ENCODE measurements at regions not wholly inside any gene's neighbourhood (a gene's known extent, or its start where the extent isn't known, plus 50 kb on each side); places are given as distances from the start of the nearest gene placed in this dataset.

DNA sequence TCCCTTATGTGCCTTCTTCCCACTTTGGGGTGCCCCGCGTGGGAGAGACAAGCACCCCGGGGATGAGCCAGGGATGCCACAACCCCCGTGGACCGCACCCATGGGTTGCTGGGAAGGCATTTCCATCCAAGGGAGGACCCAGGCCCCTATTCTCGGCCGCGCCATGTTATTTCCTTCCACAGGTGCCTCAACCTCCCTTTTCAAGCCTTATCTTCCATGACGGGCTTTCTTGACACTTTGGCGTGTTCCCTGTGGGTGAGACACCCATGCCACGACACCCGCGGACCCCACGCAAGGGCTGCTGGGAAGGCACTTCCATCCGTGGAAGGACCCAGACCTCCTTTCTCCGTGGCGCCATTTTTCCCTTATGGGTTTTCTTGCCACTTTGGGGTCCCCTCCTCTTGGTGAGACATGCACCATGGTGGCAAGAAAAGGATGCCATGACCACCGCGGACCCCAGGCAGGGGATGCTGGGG, 269.2 kb downstream of the ALG10 start:
- TF ChIP-seq POLR2AphosphoS5 (IDR thresholded peaks at IDR 0.05; ENCODE audit: insufficient read depth in 1 of 2, low read depth in 1 of 2) = no peak
- TF ChIP-seq, protein P1, sequence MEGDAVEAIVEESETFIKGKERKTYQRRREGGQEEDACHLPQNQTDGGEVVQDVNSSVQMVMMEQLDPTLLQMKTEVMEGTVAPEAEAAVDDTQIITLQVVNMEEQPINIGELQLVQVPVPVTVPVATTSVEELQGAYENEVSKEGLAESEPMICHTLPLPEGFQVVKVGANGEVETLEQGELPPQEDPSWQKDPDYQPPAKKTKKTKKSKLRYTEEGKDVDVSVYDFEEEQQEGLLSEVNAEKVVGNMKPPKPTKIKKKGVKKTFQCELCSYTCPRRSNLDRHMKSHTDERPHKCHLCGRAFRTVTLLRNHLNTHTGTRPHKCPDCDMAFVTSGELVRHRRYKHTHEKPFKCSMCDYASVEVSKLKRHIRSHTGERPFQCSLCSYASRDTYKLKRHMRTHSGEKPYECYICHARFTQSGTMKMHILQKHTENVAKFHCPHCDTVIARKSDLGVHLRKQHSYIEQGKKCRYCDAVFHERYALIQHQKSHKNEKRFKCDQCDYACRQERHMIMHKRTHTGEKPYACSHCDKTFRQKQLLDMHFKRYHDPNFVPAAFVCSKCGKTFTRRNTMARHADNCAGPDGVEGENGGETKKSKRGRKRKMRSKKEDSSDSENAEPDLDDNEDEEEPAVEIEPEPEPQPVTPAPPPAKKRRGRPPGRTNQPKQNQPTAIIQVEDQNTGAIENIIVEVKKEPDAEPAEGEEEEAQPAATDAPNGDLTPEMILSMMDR (IDR thresholded peaks at IDR 0.05) = no peak
- no peak for TF ChIP-seq POLR2A (IDR thresholded peaks at IDR 0.05)

Measured in vagina (tissue), 2 donors.